ENCODE measurements at regions not wholly inside any gene's neighbourhood (a gene's known extent, or its start where the extent isn't known, plus 50 kb on each side); places are given as distances from the start of the nearest gene placed in this dataset.
"Not testable (repeated sequence)": the region's sequence is repeated elsewhere in the genome, so short reads cannot be mapped to it uniquely, and the experiment has no call there.

GRCh38 chr7:36064676-36065075 is 88.4 kb upstream of the EEPD1 start:
- H3K79me2 ChIP-seq (ENCODE audit: insufficient read depth), result no peaks in the 10 kb centered on the region
- no peaks in the 10 kb centered on the region for H4K20me1 ChIP-seq (ENCODE audit: insufficient read depth)
- no peak overlapping the region for H3K4me3 ChIP-seq (ENCODE audit: low read depth in 2 of 2, low read length in 1 of 2)
- H3K9me2 ChIP-seq, result no peaks in the 10 kb centered on the region
- no peak overlapping the region for H2AFZ ChIP-seq (ENCODE audit: low read depth)
- TF ChIP-seq EP300 (IDR thresholded peaks at IDR 0.05; ENCODE audit: borderline replicate concordance in 1 of 2, low read depth in 1 of 2, low read length in 1 of 2), result no peak
- TF ChIP-seq RAD21 (IDR thresholded peaks at IDR 0.05; ENCODE audit: low read length), result no peak
- no peak for TF ChIP-seq RCOR1 (IDR thresholded peaks at IDR 0.05; ENCODE audit: low read length)
- TF ChIP-seq RXRA (IDR thresholded peaks at IDR 0.05; ENCODE audit: borderline replicate concordance, low read depth), result no peak
- no peak for TF ChIP-seq TEAD4 (IDR thresholded peaks at IDR 0.05; ENCODE audit: borderline replicate concordance, insufficient read depth)
- no peak for TF ChIP-seq MAX (IDR thresholded peaks at IDR 0.05; ENCODE audit: low read depth)
- no peak for TF ChIP-seq MEF2A (IDR thresholded peaks at IDR 0.05; ENCODE audit: borderline replicate concordance, low read depth)
- TF ChIP-seq SIN3A (IDR thresholded peaks at IDR 0.05; ENCODE audit: borderline replicate concordance, low read depth, low read length), result no peak
- no peak for TF ChIP-seq FOXJ3 (CRISPR knock-in tag; IDR thresholded peaks at IDR 0.05)
- TF ChIP-seq YY1 (IDR thresholded peaks at IDR 0.05; ENCODE audit: low read depth), result no peak
- TF ChIP-seq IRF3 (IDR thresholded peaks at IDR 0.05; ENCODE audit: low read depth, low read length), result no peak
- no peak for TF ChIP-seq SMC3 (IDR thresholded peaks at IDR 0.05; ENCODE audit: low read depth, low read length)
- no peak for TF ChIP-seq JUND (IDR thresholded peaks at IDR 0.05)
- no peak for TF ChIP-seq ELF1 (IDR thresholded peaks at IDR 0.05)
- TF ChIP-seq GATA2 (CRISPR knock-in tag; IDR thresholded peaks at IDR 0.05), result no peak
- no peak for TF ChIP-seq USF2 (IDR thresholded peaks at IDR 0.05; ENCODE audit: borderline replicate concordance, low read depth, low read length)
- no peak for TF ChIP-seq MXI1 (IDR thresholded peaks at IDR 0.05; ENCODE audit: low read depth, low read length)
- TF ChIP-seq PBX3 (IDR thresholded peaks at IDR 0.05), result no peak
- no peak for TF ChIP-seq TAF1 (IDR thresholded peaks at IDR 0.05; ENCODE audit: borderline replicate concordance, low read depth, low read length)
- WGBS (ENCODE audit: low lambda C conversion rate), result 80% methylated on average over 3 of the region's 3 CpGs
- H3K4me1 ChIP-seq (ENCODE audit: control insufficient read depth in 1 of 2, insufficient read depth in 2 of 2, low read depth in 1 of 2, low read length in 1 of 2), result no peaks in the 10 kb centered on the region
- no peak for DNase-seq
- H3K36me3 ChIP-seq (replicated peaks in 1 of 2; ENCODE audit: control insufficient read depth in 1 of 2, insufficient read depth in 2 of 2, low read length in 1 of 2), result no peaks in the 10 kb centered on the region
- no peak overlapping the region for H3K27ac ChIP-seq (ENCODE audit: low read depth in 2 of 2, low read length in 1 of 2)
- no peak overlapping the region for H3K9ac ChIP-seq
- ChIA-PET CTCF (interaction anchor here (1.2 to 2.3 kb wide), 5 partner anchors 11 to 254 kb away, joined by 4 to 8 read pairs (median 6); no protein-coding TSS in a partner anchor), POLR2A (no interaction called here)
- H3K27me3 ChIP-seq (ENCODE audit: insufficient read depth), result no peaks in the 10 kb centered on the region
- H3F3A ChIP-seq (replicated peaks; ENCODE audit: insufficient read depth), result no peaks in the 10 kb centered on the region
- no peak overlapping the region for H3K4me2 ChIP-seq
- H3K9me3 ChIP-seq, result no peaks in the 10 kb centered on the region

GRCh38 chr7:36065563-36066342 is 87.3 kb upstream of the EEPD1 start:
- POLR2A ChIA-PET; H3K4me2 ChIP-seq; H2AFZ ChIP-seq (ENCODE audit: low read depth); H4K20me1 ChIP-seq (ENCODE audit: insufficient read depth); H3K9ac ChIP-seq; H3K4me3 ChIP-seq (ENCODE audit: low read depth in 2 of 2, low read length in 1 of 2); H3K27me3 ChIP-seq (ENCODE audit: insufficient read depth); DNase-seq; H3K27ac ChIP-seq (ENCODE audit: low read depth in 2 of 2, low read length in 1 of 2); H3K9me3 ChIP-seq; H3K9me2 ChIP-seq; H3K36me3 ChIP-seq (replicated peaks in 1 of 2; ENCODE audit: control insufficient read depth in 1 of 2, insufficient read depth in 2 of 2, low read length in 1 of 2); H3K79me2 ChIP-seq (ENCODE audit: insufficient read depth); H3F3A ChIP-seq (replicated peaks; ENCODE audit: insufficient read depth); H3K4me1 ChIP-seq (ENCODE audit: control insufficient read depth in 1 of 2, insufficient read depth in 2 of 2, low read depth in 1 of 2, low read length in 1 of 2): not testable (repeated sequence)
- CTCF ChIA-PET, result interaction anchor here (0.8 to 2.3 kb wide), 7 partner anchors 11 to 253 kb away, joined by 3 to 8 read pairs (median 3); no protein-coding TSS in a partner anchor
- 84% methylated on average over 10 of the region's 10 CpGs for WGBS (ENCODE audit: low lambda C conversion rate)

All from SK-N-SH (cell line).